Hindlimb muscle (tissue), 1 donor: ENCODE measurements at regions not wholly inside any gene's neighbourhood (a gene's known extent, or its start where the extent isn't known, plus 50 kb on each side); places are given as distances from the start of the nearest gene placed in this dataset.
"Not testable (repeated sequence)": the region's sequence is repeated elsewhere in the genome, so short reads cannot be mapped to it uniquely, and the experiment has no call there.

ENCODE experiments used
- DNase-seq: peaks from one replicate; pipeline ENCODE4 v3.0.0-alpha.2; 2013

DNA sequence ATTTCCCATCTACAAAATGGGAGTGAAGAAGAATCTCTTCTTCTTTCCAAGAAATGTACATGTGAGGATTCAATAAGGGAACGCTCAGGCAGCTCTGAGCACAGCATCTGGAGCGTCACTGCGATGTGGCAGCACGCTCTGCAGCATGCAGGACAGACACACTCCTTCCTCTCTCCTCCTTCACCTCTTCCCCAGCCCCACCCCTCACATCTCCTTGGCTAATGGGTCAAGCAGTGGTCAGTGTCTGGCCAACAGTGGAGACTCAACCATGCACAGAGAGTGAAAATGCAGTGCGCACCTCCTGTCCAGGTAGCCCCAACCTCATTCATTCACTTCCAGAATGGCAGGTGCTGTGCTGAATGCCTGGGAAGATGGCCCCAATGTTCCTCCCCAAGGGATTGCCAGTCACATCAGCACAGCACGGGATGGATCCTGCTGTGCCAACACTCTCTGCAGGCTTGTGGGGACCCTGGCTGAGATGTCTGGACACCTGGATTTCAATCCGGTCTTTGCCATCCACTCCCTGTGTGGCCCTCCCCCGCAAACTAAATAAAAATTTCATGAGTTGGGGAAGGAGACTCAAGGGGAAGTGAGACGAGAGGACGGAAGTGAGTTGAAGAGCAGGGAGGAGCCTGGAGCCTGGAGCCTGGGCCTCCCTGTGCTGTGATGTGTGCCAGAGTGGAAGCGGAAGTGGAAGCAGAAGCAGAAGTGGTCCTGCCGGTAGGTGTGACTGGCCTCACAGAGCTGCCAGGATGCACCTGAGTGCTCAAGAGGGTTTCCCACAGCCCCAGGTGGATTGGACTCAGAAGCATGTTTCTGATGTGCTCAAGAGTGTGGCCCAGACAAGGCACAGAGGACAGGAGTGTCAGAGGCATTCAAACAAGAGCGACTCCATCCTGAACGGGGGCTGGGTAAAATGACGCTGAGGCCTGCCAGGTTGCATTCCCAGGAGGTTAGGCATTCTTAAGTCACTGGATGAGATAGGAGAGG lies 163.9 kb downstream of the SMAD6 start:
- DNase-seq, result no peak

DNA sequence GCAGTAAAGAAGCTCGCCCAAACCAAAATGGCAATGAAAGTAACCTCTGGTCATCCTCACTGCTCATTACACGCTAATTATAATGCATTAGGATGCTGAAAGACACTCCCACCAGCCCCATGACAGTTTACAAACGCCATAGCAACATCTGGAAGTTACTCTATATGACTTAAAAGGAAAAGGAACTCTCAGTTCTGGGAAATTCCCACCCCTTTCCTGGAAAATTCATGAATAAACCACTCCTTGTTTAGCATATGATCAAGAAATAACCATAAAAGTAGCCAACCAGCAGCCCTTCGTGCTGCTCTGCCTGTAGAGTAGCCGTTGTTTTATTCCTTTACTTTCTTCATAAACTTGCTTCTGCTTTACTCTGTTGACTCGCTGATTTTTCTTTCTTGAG lies 164.6 kb downstream of the SMAD6 start:
- no peak for DNase-seq

DNA sequence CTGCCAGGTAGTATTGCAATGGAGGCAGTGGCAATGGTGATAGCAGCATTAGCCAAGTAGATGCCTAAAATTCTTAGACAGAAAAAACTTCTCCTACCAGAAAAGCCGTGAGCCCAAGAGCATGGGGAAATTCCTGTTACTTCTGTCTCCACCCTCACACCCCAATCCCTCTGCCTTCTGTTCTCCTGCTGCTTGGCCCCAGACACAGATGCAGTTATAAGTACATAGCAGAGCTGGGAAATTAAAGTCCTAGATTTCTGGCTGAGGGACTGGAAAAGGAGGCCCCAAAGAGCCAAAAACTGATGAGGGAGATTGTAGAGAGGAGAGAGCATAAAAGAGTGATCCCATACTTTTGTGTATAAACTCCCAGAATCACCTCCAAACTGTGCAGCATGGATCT lies 166.9 kb downstream of the SMAD6 start:
- no peak for DNase-seq

DNA sequence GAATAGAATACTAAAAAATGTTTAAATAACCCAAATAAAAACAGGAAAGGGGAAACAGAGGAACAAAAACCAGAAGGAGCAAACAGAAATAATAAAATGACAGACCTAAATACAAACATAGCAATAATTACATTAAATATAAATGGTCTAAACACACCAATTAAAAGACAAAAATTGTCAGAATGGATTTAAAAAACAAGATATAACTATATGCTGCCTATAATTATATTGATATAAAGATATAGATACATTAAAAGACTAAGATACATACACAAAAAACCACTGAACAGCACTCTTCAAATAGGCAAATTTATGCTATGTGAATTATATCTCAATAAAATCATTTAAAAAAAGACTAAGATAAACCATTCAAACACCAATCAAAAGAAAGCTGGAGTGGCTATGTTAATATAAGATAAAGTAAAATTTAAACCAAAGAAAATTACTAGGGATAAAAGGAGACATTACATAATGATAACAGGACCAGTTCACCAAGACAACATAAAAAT lies 168.9 kb downstream of the SMAD6 start:
- no peak for DNase-seq

DNA sequence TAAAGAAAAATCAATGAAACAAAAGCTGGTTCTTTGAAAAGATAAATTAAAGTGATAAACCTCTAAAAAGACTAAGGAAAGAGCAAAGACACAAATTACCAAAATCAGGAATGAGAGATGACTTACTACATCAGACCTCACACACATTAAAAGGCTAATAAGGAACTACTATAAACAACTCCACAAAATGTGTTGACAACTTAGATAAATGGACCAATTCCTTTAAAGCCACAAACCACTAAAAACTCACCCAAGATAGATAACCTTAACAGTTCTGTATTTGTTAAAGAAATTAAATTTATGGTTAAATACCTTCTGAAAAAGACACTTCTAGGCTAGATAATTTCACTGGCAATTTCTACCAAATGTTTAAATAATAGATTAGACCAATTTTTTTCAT lies 170.4 kb downstream of the SMAD6 start:
- no peak for DNase-seq

DNA sequence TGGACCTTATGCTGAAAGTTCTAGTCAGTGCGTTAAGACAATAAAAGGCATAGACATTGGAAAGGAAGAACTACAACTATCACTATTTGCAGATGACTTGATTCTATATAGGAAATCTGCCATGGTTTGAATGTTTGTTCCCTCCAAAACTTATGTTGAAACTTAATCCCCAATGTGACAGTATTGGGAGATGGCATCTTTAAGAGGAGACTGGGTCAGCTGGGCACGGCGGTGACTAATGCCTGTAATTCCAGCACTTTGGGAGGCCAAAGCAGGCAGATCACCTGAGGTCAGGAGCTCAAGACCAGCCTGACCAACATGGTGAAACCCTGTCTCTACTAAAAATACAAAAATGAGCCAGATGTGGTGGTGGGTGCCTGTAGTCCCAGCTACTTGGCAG lies 171.3 kb downstream of the SMAD6 start:
- not testable (repeated sequence) for DNase-seq

DNA sequence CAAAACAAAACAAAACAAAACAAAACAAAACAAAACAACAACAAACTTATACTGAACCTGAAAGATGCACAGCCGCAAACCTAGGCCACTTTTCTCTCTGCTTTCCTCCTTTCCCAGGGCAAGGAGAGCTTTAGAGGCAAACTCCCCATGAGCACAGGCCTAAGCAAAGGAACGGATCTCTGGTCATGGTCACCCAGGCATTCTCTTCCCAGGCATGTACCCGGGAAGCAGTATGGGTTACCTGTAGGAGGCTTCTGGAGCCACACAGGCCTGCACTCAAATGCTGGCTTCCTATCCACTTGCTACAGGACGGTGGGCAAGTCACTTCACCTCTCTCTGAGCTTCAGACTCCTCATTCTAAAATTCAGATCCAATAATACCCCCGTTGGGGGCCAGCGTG lies 171.8 kb downstream of the SMAD6 start:
- DNase-seq, result no peak

DNA sequence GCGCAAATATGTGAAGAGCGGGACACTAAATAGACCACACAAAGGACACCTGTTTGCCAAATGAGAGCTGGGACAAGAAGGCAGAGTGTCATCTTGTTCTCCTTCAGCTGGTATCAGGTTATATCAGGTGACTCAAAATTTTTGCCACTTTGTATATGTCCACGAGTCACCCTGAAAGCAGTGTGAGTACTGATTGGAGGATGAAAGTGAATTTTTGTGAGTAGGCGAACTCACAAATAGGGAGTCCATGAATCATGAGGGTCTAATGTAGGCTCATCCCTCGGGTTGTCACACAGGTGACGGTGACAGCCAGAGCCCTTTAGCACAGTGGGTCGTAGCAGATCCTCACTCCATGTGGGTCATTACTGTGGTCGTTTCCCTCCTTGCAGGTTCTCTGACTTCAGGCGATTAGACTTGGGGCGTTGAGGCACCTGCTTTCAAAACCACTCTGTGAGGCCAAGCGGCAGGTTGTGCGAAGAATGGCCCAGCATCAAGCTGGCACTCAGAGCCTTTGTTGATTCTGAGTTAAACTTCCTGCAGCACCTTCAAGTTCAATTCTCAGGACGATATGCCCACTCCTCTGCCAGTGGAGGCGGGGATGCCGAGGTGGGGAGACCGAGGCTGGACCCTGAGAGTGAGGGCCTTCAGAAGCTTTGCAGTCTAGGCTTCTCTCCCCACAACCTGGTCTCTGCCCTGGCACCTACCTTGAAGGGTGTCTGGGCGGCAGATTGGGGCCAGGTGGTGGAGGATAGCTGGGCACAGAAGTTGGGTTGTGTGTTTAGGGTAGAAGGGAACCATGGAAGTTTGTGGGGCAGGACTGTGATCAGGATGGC lies 173.8 kb downstream of the SMAD6 start:
- no peak for DNase-seq

DNA sequence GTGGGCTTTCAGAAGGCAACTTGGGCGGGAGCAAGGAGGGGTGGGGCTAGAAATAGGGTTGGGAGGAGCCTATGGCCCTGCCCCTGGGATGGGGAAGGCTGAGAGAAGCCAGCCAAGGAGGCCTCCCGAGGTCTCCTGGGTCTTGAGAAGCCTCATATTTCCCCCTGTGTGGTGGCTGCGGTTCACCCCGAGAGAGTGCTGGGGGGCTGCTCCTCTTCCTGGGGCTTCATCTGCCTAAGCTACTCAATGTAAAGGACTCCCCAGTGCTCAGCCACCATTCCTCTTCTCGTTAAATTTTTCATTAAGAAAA lies 174.3 kb downstream of the SMAD6 start:
- no peak for DNase-seq

DNA sequence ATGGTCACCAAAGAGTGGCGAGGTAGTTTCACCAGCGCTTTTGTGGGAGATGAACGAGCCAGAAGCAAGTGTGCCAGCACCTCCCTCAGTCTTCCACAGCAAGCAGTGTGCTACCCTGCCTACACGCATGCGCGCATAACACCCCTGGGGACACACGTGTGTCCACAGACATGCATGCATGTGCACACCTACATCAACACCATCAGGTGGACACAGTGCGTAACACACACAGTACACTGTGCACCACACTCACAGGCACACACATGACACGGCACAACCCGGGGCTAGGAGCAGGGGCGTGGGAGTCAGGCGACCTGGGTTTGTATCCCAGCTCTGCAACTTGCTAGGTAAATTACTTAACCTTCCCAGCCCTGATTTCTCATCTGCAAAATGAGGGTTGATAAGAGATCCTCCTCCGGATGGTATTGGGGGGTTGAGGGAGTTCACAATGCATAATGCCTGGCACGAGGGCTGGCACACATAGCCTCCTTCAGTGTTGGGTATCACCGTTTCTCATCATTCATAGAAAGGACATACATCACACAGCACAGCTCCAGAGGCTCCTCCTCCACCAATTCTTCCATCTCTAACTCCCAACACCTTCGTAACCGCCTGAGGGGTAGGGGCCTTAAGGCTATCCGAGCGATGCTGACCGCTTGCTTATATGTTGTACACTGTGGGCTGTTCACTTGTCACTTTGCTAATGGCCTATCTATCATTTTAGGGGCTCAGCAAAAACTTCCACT lies 174.9 kb downstream of the SMAD6 start:
- no peak for DNase-seq

DNA sequence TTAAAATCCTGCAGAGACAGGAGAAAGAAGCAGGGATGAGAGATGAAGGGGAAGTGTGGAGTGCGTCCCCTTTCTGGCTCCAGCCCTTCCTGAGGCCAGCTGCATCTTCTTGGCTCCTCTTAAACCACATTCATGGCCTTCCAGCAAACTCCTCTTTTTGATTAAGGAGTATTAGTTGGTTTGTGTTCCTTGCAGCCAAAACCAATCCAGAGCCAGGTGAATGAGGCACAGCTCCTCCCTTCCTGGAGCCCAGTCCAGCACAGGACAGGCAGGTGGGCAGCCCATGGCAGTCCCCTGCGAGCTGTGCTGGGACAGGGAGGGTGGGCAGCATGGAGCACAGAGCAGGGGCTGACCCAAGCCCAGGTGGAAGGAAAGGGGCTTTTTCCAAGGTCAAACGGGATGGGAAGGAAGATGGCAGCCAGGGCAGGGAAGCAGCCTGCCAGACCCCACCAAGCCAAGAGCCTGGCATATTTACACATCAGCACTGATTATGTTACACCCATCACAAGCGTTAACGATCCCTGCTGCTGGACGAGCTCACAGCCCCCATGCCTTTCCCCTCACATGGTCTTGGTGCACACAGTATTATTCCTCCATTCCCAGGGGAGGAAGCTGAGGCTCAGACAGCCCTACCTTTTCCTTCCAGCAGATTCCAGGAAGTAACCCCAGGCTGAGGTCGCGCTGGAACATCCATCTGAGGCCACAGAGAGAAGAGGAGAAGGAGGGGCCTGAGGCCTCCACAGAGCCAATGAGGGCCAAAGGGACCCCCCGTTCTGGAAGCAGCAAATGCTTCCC lies 175.6 kb downstream of the SMAD6 start:
- DNase-seq, result peak; percentile 64

DNA sequence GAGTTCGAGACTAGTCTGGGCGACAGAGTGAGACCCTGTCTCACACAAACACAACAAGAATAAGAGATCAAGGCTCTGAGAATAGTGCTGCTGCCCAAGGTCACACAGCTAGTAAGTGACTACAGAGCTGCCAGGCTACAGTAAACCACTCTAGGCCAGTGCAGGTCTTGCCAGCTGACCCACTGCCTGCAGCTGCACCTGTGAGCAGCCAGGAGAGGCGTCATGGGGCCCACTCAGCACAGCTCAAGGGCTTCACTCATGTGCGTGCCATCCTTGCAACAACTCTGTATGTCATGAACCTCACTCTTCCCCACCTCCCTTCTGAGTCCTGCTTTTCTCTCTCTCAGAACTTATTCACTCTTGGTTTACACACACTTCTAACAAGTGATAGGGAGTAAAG lies 176.7 kb downstream of the SMAD6 start:
- no peak for DNase-seq

DNA sequence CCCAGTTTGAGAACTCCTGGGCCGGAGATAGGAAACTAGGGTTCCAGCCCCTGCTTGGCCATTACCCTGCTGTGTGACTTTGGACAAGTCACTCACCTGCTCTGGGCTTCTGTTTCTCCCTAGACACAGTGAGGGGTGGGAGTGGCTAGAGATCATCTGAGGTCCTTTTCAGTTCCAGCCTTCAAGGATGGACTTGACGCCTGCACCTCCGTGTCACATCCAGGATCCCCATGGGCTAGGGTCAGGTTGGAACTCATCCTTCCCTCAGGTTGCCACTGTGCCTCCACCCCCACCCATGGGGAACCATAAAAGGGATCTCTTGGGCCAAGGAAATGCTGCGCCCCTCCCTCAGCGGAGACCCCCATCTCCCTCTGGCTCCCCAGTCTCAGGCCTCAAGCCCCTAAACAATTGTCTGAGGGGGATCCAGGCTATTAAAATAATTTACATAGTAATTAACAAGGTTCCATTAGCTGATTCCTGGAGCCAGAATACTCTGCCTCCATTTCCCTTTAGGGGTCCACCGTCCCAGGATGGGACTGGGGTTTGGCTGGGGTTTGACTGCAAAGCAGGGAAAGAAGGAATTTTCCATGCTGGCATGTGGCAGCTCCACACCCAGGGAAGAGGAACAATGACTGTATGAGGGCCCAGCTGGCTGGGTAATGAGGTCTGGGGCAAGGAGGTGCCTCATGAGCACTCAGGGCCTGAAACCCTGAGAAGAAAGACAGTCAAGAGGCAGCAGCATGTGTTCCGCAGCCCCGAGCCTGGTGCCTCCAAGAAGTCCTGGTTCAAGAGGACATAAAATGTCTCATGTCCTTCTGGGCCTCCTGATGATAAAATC lies 177.7 kb downstream of the SMAD6 start:
- no peak for DNase-seq

DNA sequence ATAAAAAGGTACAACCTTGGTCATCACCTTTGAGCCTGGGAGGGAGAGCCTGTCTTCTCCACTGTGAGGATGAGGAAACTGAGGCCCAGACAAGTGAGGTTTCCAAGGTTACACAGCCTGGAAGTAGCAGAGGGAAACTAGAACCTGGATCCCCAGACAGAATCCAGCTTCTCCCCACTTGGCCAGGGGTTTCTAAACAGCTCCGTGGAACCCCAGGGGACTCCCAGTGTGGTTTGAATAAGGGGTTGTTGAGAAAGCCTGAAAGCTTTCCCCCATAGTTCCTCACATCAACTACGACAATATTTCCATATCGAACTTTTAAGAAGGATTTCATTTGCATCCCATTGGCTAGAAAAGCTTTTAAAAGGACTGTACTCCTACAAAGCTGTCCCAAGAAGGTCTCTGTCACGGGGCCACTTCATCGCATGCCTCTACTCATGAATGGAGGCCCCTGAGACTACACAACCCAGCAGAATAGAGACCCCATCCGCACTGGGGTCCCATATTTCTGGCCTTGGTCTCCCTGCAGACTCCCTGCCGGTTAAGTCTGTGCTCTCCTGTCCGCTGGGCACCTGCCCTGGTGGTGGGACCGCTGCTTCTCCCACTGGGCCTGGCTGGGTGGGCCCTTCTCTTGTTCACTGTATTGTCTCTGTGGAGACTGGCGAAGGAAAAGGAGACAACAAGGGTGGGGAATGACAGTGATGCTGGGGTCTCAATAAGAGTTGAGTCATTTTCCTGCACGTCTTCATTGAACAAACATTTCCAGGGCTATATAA lies 178.5 kb downstream of the SMAD6 start:
- no peak for DNase-seq

DNA sequence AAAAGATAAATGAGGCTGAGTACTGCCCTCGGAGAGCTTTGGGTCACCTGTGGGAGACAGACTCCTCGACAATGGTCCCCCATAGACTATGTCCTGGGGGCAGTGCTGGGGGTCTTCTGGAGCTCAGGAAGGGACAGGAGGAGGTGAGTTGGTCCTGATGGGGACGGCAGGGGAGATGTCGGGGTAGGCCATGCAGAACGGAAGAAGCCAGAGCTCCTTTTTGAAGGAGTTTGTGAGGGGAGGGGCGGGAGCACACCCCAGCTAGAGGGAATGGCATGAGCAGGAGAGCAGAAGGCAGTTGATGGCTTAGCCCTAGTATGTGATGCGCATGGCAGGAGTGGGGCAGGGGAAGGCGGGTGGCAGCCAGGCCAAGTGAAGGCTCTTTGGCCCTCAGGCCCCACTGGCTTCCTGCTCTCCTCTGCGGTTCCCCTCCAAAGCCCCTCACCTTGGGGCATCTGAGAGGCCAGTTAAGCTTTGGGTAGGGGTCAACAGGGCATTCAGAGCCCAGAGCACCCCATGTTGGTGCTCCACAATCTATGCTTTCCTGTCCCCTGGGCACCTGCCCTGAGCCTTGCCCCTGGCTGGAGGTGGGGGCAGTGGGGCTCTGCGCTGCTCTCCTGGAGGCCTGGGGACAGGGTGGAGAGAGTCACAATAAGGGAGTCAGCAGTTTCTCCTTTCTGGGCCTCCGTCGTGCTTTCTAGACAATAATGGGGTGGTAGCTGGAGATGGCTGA lies 179.3 kb downstream of the SMAD6 start:
- DNase-seq, result no peak

DNA sequence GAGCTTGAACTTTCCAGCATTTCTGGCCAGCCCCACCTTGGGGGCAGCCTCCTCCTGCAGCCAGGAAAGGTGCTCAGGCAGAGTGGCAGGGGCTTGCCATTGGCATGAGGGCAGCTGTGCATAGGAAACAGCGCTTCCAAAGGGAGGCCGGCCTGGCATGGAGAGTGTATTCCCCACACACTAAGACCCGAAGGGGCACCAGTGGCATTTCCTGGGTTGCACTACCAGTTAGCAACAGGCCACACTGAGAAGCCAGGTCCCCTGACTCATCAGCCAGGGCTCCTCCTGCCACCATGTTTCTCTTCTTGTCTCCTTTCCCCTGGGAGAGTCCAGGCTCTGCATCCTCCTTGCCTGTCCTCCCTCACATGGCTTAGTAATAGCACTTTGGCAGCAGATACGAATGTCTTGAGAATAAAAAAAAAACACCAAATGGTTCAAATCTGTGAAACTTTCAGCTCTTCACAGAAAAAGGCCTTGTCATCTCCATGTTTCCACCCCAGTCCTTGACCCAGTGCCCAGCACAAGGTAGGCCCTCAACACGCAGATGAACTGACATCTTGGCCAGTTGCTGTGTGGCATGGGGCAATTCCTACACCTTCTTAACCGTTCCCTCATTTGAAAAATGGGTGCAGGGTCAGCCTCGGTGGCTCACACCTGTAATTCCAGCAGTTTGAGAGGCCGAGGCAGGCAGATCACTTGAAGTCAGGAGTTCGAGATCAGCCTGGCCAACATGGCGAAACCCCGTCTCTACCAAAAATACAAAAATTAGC lies 180.4 kb downstream of the SMAD6 start:
- DNase-seq, result no peak

DNA sequence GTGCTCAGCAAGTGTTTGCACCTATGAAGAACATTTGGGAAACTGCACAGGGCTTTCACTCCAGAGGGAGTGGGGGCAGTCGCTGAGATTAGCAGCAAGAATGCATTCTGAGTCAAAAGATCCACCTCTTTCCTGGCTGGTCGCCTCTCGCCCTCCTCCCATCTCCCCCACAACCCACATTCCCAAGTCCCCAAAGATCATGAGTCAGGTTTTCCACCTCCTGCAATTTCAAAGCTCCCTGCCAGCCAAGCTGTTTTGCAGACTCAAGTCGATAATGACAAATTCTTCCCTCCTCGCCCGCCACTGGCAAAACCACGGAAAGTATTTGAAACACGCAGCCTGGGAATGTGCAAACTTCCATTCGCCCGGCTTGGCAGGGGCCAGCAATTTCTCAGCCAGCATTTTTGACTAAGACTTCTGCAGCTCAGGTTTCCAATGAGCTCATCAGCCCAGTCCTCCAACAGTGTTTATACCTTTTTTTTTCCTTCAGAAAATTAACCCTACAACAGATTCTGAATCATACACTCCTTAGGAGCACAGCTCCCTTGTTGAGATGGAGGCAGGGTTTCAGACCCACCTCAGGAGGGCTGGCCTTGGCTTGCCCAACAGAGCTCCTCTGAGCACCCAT lies 181.4 kb downstream of the SMAD6 start:
- DNase-seq, result peak; percentile 97

DNA sequence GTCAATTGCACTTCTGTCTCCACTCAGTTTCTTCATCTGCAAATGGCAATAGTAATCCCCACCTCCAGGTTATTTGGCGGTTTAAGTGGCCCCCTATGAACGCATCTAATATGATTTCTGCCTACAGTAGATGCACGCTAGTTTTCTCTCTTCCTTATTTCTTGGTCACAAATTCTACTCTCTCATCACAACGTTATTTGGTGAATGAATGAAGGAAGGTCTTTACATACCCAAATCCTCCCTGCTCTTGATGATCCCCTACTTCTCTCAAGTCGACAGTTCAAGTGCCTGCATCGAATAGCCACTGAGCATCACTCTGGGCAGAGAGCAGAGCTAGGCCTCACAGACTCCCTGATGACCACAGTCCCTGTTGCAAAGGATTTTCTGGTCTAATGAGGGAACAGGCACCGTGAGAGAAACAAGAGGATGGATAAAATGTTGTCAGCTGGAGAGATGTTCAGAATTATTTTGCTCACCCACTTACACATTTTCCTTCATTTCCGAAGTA lies 181.2 kb upstream of the SMAD3 start:
- DNase-seq, result no peak
